DND-41 (cell line): ENCODE measurements at regions not wholly inside any gene's neighbourhood (a gene's known extent, or its start where the extent isn't known, plus 50 kb on each side); places are given as distances from the start of the nearest gene placed in this dataset.
"Not testable (repeated sequence)": the region's sequence is repeated elsewhere in the genome, so short reads cannot be mapped to it uniquely, and the experiment has no call there.

Experiments used
- ATAC-seq: fragments of 200-7000 bp; cut with Tn5 transposase; 3 replicates; pipeline ENCODE4 v1.9.1; 2021; ENCODE audit warnings: low read depth; ENCODE audit not compliant: insufficient read depth
- DNase-seq: peaks from one replicate; pipeline ENCODE4 v3.0.0-alpha.2; 2020
- H2AFZ ChIP-seq: 2 replicates; pipeline ENCODE4 v1.6.0; 2012; ENCODE audit warnings: low read depth, low read length
- H3K27ac ChIP-seq: 2 replicates; pipeline ENCODE4 v1.5.1; 2012; ENCODE audit warnings: low read length, inconsistent platforms
- H3K27me3 ChIP-seq: fragments of 200-600 bp; sonication (generic); 2 replicates; pipeline ENCODE4 v1.6.0; 2012; ENCODE audit warnings: low read length, mild to moderate bottlenecking, inconsistent platforms; ENCODE audit not compliant: insufficient read depth, poor library complexity
- H3K36me3 ChIP-seq: 2 replicates; pipeline ENCODE4 v1.5.1; 2012; ENCODE audit warnings: low read length, inconsistent platforms; ENCODE audit not compliant: insufficient read depth
- H3K4me1 ChIP-seq: 2 replicates; pipeline ENCODE4 v1.5.1; 2012; ENCODE audit warnings: mild to moderate bottlenecking, low read length; ENCODE audit not compliant: insufficient read depth
- H3K4me2 ChIP-seq: 2 replicates; pipeline ENCODE4 v1.6.0; 2012; ENCODE audit warnings: mild to moderate bottlenecking, moderate library complexity, low read length, inconsistent platforms; ENCODE audit not compliant: insufficient read depth
- H3K4me3 ChIP-seq, 2 experiments: fragments of 200-600 bp in 1 of 2; shearing (Covaris generic) in 1 of 2; 2 replicates each; pipeline ENCODE4 v1.5.1; 2012 to 2016; ENCODE audit warnings: inconsistent platforms in 2 of 2, low read length in 2 of 2, mild to moderate bottlenecking in 2 of 2, low read depth in 1 of 2, moderate library complexity in 1 of 2
- H3K79me2 ChIP-seq: 2 replicates; pipeline ENCODE4 v1.6.0; 2012; ENCODE audit warnings: low read length, inconsistent platforms; ENCODE audit not compliant: insufficient read depth
- H3K9ac ChIP-seq: 2 replicates; pipeline ENCODE4 v1.6.0; 2012; ENCODE audit warnings: low read depth, mild to moderate bottlenecking, inconsistent platforms, low read length, moderate library complexity
- H3K9me3 ChIP-seq: 2 replicates; pipeline ENCODE4 v1.5.1; 2012; ENCODE audit warnings: low read length, moderate library complexity, mild to moderate bottlenecking, inconsistent platforms; ENCODE audit not compliant: insufficient read depth, severe bottlenecking
- H4K20me1 ChIP-seq: 2 replicates; pipeline ENCODE4 v1.6.0; 2012; ENCODE audit warnings: low read length; ENCODE audit not compliant: insufficient read depth
- EZH2 ChIP-seq: IDR thresholded peaks from 3 replicates; pipeline ENCODE4 v1.6.1; 2012; ENCODE audit warnings: borderline replicate concordance, low read depth, mild to moderate bottlenecking, moderate library complexity, low read length, inconsistent platforms; ENCODE audit not compliant: severe bottlenecking
- TF ChIP-seq, protein P1 (sequence below): IDR thresholded peaks from 2 replicates; pipeline ENCODE4 v1.5.1; 2012; ENCODE audit warnings: borderline replicate concordance, low read length, moderate library complexity, mild to moderate bottlenecking; ENCODE audit not compliant: poor library complexity, severe bottlenecking; ENCODE audit errors: extremely low read depth

DNA sequence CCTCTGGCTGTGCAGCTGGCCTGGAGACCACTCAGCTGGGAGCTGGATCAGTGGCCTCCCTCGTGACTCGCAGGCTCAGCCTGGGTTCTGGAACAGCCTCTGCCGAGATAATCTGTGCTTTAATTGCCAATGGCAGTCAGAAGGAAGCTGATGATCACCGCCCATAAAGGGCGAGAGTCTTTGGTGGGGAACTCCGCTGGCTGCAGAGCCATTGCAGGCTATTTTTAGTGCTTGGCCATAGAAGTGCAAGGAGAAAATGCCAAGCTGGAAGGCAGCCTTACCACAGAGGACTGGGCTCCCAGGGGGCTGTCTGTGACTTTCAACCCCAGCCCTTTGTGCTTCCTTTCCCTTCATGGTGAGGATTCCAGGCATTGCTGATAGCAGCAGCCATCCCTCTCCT is 62.2 kb upstream of the TENM4 start:
- no peak overlapping the region for H3K4me2 ChIP-seq
- H4K20me1 ChIP-seq: no peaks in the 10 kb centered on the region
- H3K9me3 ChIP-seq: no peaks in the 10 kb centered on the region
- H3K27ac ChIP-seq: no peak overlapping the region
- no peaks in the 10 kb centered on the region for H3K36me3 ChIP-seq
- H3K27me3 ChIP-seq: no peaks in the 10 kb centered on the region
- no peaks in the 10 kb centered on the region for H3K4me1 ChIP-seq
- H2AFZ ChIP-seq: no peak overlapping the region
- TF ChIP-seq EZH2: no peak
- TF ChIP-seq, protein P1, sequence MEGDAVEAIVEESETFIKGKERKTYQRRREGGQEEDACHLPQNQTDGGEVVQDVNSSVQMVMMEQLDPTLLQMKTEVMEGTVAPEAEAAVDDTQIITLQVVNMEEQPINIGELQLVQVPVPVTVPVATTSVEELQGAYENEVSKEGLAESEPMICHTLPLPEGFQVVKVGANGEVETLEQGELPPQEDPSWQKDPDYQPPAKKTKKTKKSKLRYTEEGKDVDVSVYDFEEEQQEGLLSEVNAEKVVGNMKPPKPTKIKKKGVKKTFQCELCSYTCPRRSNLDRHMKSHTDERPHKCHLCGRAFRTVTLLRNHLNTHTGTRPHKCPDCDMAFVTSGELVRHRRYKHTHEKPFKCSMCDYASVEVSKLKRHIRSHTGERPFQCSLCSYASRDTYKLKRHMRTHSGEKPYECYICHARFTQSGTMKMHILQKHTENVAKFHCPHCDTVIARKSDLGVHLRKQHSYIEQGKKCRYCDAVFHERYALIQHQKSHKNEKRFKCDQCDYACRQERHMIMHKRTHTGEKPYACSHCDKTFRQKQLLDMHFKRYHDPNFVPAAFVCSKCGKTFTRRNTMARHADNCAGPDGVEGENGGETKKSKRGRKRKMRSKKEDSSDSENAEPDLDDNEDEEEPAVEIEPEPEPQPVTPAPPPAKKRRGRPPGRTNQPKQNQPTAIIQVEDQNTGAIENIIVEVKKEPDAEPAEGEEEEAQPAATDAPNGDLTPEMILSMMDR: no peak
- ATAC-seq (no peak), DNase-seq (no peak)
- H3K4me3 ChIP-seq: no peak overlapping the region
- H3K79me2 ChIP-seq: no peaks in the 10 kb centered on the region
- no peak overlapping the region for H3K9ac ChIP-seq

DNA sequence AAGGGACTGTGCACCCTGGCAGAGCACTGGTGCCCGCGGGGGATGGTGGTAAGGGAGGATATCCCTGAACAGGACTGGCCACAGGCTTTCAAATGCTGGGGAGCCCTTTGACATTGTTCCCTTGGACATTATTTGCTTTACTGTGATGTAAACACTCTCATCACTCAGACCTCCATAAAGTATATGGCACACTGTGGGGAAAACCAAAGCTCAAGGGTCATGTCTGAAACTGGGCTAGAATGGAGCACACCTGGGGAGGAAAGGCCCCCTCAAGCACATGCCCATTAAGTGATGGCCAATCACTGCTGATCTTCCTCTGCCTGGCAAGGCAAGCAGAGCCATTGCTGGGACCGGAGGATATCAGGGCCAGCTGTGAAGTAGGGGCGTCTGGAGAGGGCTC is 60.9 kb upstream of the TENM4 start:
- no peak overlapping the region for H3K27ac ChIP-seq
- no peaks in the 10 kb centered on the region for H3K4me1 ChIP-seq
- H3K9ac ChIP-seq: no peak overlapping the region
- no peaks in the 10 kb centered on the region for H3K79me2 ChIP-seq
- no peaks in the 10 kb centered on the region for H3K36me3 ChIP-seq
- no peak for DNase-seq
- H3K27me3 ChIP-seq: no peaks in the 10 kb centered on the region
- ATAC-seq: no peak
- H2AFZ ChIP-seq: no peak overlapping the region
- TF ChIP-seq, protein P1: no peak
- no peak for TF ChIP-seq EZH2
- no peak overlapping the region for H3K4me3 ChIP-seq
- no peaks in the 10 kb centered on the region for H4K20me1 ChIP-seq
- H3K4me2 ChIP-seq: no peak overlapping the region
- H3K9me3 ChIP-seq: no peaks in the 10 kb centered on the region

DNA sequence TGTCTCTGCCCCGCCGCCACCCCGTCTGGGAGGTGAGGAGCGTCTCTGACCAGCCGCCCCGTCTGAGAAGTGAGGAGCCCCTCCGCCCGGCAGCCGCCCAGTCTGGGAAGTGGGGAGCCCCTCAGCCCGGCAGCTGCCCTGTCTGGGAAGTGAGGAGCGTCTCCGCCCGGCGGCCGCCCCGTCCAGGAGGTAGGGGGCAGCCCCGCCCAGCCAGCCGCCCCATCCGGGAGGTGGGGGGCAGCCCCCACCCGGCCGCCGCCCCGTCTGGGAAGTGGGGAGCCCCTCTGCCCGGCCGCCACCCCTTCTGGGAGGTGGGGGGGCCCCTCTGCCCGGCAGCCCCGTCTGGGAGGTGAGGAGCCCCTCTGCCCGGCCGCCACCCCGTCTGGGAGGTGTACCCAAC is 59.1 kb upstream of the TENM4 start:
- H2AFZ ChIP-seq, H3K4me2 ChIP-seq, H4K20me1 ChIP-seq, H3K36me3 ChIP-seq, ATAC-seq, H3K9me3 ChIP-seq, H3K27me3 ChIP-seq, DNase-seq, H3K4me1 ChIP-seq, H3K4me3 ChIP-seq, H3K27ac ChIP-seq, H3K9ac ChIP-seq, H3K79me2 ChIP-seq: not testable (repeated sequence)

DNA sequence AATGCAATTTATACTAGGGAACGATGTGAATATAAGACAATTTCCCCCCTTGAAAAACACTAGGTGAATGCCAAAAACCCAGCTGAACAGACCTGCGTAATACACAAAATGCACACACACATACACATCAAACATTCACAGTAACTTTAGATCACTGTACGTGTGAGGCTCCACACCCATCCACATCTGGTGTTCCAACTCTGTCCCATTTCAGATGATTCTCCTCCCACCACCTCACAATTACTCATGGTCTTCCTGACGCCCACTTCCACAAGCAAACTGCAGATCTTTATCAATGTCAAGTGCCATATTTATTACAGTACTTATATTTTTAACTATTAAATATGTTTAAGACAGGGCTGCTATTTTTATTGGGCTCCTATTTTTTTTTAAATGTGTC is 57.8 kb upstream of the TENM4 start:
- no peaks in the 10 kb centered on the region for H3K79me2 ChIP-seq
- DNase-seq (no peak), ATAC-seq (no peak)
- no peaks in the 10 kb centered on the region for H3K36me3 ChIP-seq
- no peak overlapping the region for H2AFZ ChIP-seq
- no peak overlapping the region for H3K9ac ChIP-seq
- no peak for TF ChIP-seq EZH2
- TF ChIP-seq, protein P1: no peak
- no peaks in the 10 kb centered on the region for H4K20me1 ChIP-seq
- no peaks in the 10 kb centered on the region for H3K27me3 ChIP-seq
- H3K4me2 ChIP-seq: no peak overlapping the region
- no peaks in the 10 kb centered on the region for H3K4me1 ChIP-seq
- H3K9me3 ChIP-seq: no peaks in the 10 kb centered on the region
- no peak overlapping the region for H3K27ac ChIP-seq
- H3K4me3 ChIP-seq: no peak overlapping the region
